Panc1 (cell line): ENCODE measurements at regions not wholly inside any gene's neighbourhood (a gene's known extent, or its start where the extent isn't known, plus 50 kb on each side); places are given as distances from the start of the nearest gene placed in this dataset.

ENCODE experiments used
- POLR2AphosphoS5 ChIP-seq: IDR thresholded peaks from 2 replicates; pipeline ENCODE4 v1.6.1; 2012; ENCODE audit warnings: mild to moderate bottlenecking, low read depth, low read length, moderate library complexity
- TF ChIP-seq, protein P1 (sequence below): fragments of 450-650 bp; IDR thresholded peaks from 2 replicates; pipeline ENCODE4 v1.5.1; 2017; ENCODE audit warnings: mild to moderate bottlenecking

DNA sequence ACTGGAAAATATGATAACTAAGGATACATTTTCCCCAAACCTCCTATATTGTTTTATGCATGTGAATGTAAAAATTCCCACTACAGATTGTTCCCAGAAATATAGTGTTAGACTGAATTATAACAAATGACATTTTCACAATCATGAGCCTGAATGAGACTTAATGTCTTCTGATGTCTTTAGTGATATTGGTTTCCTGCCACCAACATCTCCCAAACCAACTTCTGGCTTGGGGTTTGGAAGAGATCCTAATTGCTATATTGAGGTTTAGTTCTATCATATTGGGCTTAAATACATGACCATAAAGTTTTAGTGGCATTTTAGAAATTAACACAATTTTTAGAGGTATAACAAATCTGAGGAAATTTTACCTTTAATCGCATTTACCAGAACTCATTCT lies 445.3 kb upstream of the CCDC54 start:
- TF ChIP-seq, protein P1, sequence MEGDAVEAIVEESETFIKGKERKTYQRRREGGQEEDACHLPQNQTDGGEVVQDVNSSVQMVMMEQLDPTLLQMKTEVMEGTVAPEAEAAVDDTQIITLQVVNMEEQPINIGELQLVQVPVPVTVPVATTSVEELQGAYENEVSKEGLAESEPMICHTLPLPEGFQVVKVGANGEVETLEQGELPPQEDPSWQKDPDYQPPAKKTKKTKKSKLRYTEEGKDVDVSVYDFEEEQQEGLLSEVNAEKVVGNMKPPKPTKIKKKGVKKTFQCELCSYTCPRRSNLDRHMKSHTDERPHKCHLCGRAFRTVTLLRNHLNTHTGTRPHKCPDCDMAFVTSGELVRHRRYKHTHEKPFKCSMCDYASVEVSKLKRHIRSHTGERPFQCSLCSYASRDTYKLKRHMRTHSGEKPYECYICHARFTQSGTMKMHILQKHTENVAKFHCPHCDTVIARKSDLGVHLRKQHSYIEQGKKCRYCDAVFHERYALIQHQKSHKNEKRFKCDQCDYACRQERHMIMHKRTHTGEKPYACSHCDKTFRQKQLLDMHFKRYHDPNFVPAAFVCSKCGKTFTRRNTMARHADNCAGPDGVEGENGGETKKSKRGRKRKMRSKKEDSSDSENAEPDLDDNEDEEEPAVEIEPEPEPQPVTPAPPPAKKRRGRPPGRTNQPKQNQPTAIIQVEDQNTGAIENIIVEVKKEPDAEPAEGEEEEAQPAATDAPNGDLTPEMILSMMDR, result no peak
- no peak for TF ChIP-seq POLR2AphosphoS5
